ENCODE measurements at regions not wholly inside any gene's neighbourhood (a gene's known extent, or its start where the extent isn't known, plus 50 kb on each side); places are given as distances from the start of the nearest gene placed in this dataset.
"Not testable (repeated sequence)": the region's sequence is repeated elsewhere in the genome, so short reads cannot be mapped to it uniquely, and the experiment has no call there.

DNA sequence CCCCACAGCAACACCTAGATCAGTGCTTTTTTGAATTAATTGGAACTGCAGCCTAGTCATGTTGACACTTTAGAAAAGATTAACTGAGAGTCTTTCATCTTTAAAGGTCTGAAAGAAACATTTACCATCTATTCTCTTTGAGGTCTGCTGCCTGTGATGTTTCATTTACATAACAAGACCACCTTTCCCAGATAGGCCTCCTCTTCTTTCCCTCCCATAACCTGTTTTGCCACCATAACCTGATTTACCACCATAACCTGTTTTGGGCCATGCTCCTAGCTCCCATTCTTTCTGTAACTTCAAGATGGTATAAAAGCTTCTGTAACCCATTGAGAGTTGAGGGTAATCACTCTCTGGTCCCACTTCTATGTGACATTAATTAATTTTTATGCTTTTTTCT, 320.8 kb downstream of the PCDH20 start:
- no peak overlapping the region for H3K4me3 Mint-ChIP-seq (ENCODE audit: unreplicated experiment)
- TF ChIP-seq, protein P1, sequence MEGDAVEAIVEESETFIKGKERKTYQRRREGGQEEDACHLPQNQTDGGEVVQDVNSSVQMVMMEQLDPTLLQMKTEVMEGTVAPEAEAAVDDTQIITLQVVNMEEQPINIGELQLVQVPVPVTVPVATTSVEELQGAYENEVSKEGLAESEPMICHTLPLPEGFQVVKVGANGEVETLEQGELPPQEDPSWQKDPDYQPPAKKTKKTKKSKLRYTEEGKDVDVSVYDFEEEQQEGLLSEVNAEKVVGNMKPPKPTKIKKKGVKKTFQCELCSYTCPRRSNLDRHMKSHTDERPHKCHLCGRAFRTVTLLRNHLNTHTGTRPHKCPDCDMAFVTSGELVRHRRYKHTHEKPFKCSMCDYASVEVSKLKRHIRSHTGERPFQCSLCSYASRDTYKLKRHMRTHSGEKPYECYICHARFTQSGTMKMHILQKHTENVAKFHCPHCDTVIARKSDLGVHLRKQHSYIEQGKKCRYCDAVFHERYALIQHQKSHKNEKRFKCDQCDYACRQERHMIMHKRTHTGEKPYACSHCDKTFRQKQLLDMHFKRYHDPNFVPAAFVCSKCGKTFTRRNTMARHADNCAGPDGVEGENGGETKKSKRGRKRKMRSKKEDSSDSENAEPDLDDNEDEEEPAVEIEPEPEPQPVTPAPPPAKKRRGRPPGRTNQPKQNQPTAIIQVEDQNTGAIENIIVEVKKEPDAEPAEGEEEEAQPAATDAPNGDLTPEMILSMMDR (IDR thresholded peaks at IDR 0.05; ENCODE audit: partially characterized antibody, unreplicated experiment) = no peak
- no peak overlapping the region for H3K27ac Mint-ChIP-seq (ENCODE audit: unreplicated experiment)
- peaks cover 2% of the 10 kb centered on the region for H3K27me3 Mint-ChIP-seq (ENCODE audit: unreplicated experiment)
- H3K9me3 Mint-ChIP-seq (ENCODE audit: unreplicated experiment) = peaks cover 2% of the 10 kb centered on the region
- DNase-seq = no peak
- H3K4me1 Mint-ChIP-seq (ENCODE audit: low read depth, unreplicated experiment) = no peaks in the 10 kb centered on the region
- no peaks in the 10 kb centered on the region for H3K36me3 Mint-ChIP-seq (ENCODE audit: unreplicated experiment)

DNA sequence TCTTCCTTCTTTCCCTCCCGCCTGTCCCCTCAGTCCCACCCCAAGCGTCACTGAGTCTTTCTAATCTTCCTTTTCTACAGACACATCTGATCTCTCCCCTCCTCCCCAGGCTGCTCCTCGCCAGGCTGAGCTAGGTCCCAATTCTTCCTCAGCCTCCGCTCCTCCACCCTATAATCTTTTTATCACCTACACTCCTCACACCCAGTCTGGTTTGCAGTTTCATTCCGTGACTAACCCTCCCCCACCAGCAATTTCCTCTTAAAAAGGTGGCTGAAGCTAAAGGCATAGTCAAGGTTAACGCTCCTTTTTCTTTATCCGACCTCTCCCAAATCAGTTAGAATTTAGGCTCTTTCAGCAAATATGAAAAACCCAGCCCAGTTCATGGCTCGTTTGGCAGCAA, 325.8 kb downstream of the PCDH20 start:
- not testable (repeated sequence) for DNase-seq; H3K27me3 Mint-ChIP-seq (ENCODE audit: unreplicated experiment); H3K4me3 Mint-ChIP-seq (ENCODE audit: unreplicated experiment); H3K27ac Mint-ChIP-seq (ENCODE audit: unreplicated experiment); H3K4me1 Mint-ChIP-seq (ENCODE audit: low read depth, unreplicated experiment); H3K9me3 Mint-ChIP-seq (ENCODE audit: unreplicated experiment); H3K36me3 Mint-ChIP-seq (ENCODE audit: unreplicated experiment)

DNA sequence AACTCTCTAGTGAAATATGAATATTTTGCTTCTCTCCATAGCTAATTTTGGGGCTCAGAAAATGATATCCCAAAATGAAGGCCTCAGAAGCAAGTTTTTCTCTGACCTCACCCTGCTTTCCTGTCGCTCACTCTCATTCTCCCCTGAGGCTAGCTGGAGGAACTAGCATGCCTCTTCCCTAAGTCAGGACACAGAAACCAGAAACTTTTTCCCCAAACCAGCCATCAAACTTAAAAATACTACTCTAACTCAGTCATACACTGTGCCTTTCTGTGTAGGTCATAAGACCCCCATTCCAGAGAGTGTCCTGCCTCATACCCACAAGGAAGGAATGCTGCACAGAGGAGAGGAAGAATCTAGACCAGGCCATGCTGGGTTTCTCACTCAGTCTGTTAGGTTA, 329.6 kb downstream of the PCDH20 start:
- Mint-ChIP-seq H3K27me3 (ENCODE audit: unreplicated experiment) (peaks cover 6% of the 10 kb centered on the region), H3K27ac (ENCODE audit: unreplicated experiment) (no peak overlapping the region), H3K36me3 (ENCODE audit: unreplicated experiment) (no peaks in the 10 kb centered on the region), H3K4me3 (ENCODE audit: unreplicated experiment) (no peak overlapping the region), H3K4me1 (ENCODE audit: low read depth, unreplicated experiment) (no peaks in the 10 kb centered on the region), H3K9me3 (ENCODE audit: unreplicated experiment) (no peaks in the 10 kb centered on the region)
- no peak for DNase-seq
- TF ChIP-seq, protein P1 (IDR thresholded peaks at IDR 0.05; ENCODE audit: partially characterized antibody, unreplicated experiment) = no peak

DNA sequence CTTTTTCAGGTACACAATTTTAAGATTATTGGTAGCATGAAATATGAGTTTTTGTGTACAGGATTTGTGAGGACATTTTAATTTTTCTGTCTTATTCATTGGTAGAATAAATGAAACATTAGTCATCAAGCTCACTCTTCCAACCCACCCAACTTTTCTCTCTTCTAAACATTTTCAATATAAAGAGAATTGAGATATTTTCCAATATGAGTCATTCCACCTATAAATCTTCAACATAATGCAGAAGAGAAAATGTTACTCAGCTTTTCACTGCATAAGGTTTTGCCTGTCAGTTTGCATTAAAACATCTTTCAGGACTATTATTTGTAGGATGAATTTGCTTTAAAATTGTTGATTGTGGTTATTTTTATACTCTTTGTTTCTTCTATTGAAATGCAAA, 330.7 kb downstream of the PCDH20 start:
- Mint-ChIP-seq H3K27ac (ENCODE audit: unreplicated experiment) (no peak overlapping the region), H3K36me3 (ENCODE audit: unreplicated experiment) (no peaks in the 10 kb centered on the region), H3K27me3 (ENCODE audit: unreplicated experiment) (peaks cover 6% of the 10 kb centered on the region), H3K9me3 (ENCODE audit: unreplicated experiment) (no peaks in the 10 kb centered on the region), H3K4me3 (ENCODE audit: unreplicated experiment) (no peak overlapping the region), H3K4me1 (ENCODE audit: low read depth, unreplicated experiment) (no peaks in the 10 kb centered on the region)
- DNase-seq = no peak
- TF ChIP-seq, protein P1 (IDR thresholded peaks at IDR 0.05; ENCODE audit: partially characterized antibody, unreplicated experiment) = no peak

DNA sequence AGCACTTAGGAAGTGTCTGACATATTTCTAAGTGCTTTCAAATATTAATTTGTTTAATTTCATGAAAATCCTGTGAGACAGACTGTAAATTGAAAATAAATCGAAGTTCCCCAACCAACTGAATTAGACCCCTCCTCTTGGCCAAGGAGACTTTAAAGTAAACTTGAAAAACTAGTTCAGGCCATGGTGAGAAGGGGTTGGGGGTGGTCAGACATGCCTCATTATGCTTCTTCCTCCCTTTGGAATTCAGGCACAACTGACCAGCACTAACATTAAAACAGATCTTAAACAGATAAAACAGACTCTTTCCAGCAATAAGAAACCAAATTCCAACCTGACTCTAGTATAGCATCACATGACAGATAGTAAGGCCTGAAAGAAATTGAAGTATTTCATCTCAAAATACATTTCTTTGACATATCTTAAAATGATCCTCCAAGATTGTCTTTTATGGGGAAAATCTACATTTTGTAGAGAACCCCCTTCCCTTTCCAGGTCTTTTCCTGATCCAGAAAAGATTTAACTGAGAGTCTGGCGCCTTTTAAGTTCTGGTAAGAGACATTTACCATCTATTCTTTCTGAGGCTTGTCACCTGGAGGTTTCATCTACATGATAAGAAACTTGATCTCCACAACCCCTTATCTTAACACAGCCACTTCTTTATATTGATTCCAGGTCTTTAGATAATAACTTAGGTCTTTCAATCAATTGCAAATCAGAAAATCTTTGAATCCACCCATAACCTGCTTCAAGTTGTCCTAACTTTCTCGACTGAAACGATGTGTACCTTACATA, 336.5 kb downstream of the PCDH20 start:
- no peaks in the 10 kb centered on the region for H3K9me3 Mint-ChIP-seq (ENCODE audit: unreplicated experiment)
- TF ChIP-seq, protein P1 (IDR thresholded peaks at IDR 0.05; ENCODE audit: partially characterized antibody, unreplicated experiment) = no peak
- no peak for DNase-seq
- no peak overlapping the region for H3K4me3 Mint-ChIP-seq (ENCODE audit: unreplicated experiment)
- H3K4me1 Mint-ChIP-seq (ENCODE audit: low read depth, unreplicated experiment) = no peaks in the 10 kb centered on the region
- no peak overlapping the region for H3K27ac Mint-ChIP-seq (ENCODE audit: unreplicated experiment)
- peaks cover 1% of the 10 kb centered on the region for H3K27me3 Mint-ChIP-seq (ENCODE audit: unreplicated experiment)
- no peaks in the 10 kb centered on the region for H3K36me3 Mint-ChIP-seq (ENCODE audit: unreplicated experiment)
